Muscle layer of duodenum (tissue), 2 donors: ENCODE measurements at regions not wholly inside any gene's neighbourhood (a gene's known extent, or its start where the extent isn't known, plus 50 kb on each side); places are given as distances from the start of the nearest gene placed in this dataset.

Experiments
- H3K27ac ChIP-seq: one replicate; pipeline ENCODE4 v1.7.0; 2013; ENCODE audit warnings: mild to moderate bottlenecking, low read length
- H3K27me3 ChIP-seq: one replicate; pipeline ENCODE4 v1.7.0; 2013; ENCODE audit warnings: low read depth, mild to moderate bottlenecking, control low read depth, low read length
- H3K36me3 ChIP-seq, 2 donors: one replicate each; pipeline ENCODE4 v1.7.0; 2013; ENCODE audit warnings: low read length in 2 of 2, control low read depth in 1 of 2, mild to moderate bottlenecking in 1 of 2; ENCODE audit not compliant: insufficient read depth in 2 of 2, control insufficient read depth in 1 of 2
- H3K4me1 ChIP-seq, 2 donors: one replicate each; pipeline ENCODE4 v1.7.0; 2013; ENCODE audit warnings: low read length in 2 of 2, mild to moderate bottlenecking in 2 of 2, control low read depth in 1 of 2, moderate library complexity in 1 of 2; ENCODE audit not compliant: insufficient read depth in 2 of 2, control insufficient read depth in 1 of 2
- H3K4me3 ChIP-seq, 2 donors: one replicate each; pipeline ENCODE4 v1.7.0; 2013; ENCODE audit warnings: low read length in 2 of 2, low read depth in 1 of 2, mild to moderate bottlenecking in 1 of 2
- H3K9me3 ChIP-seq, 2 donors: one replicate each; pipeline ENCODE4 v1.7.0; 2013; ENCODE audit warnings: low read length in 2 of 2, control low read depth in 1 of 2, mild to moderate bottlenecking in 1 of 2; ENCODE audit not compliant: control insufficient read depth in 1 of 2
- donor health status: healthy.

- Histone ChIP-seq H3K27ac (no peak overlapping the region), H3K4me1 (no peaks in the 10 kb centered on the region), H3K27me3 (no peaks in the 10 kb centered on the region), H3K4me3 (no peak overlapping the region), H3K36me3 (no peaks in the 10 kb centered on the region), H3K9me3 (no peaks in the 10 kb centered on the region)
Measured at GRCh38 chr20:60144974-60145527, 186.8 kb downstream of the CDH26 start.

- Histone ChIP-seq H3K27me3 (no peaks in the 10 kb centered on the region), H3K9me3 (no peaks in the 10 kb centered on the region), H3K4me3 (no peak overlapping the region), H3K27ac (no peak overlapping the region), H3K4me1 (no peaks in the 10 kb centered on the region), H3K36me3 (no peaks in the 10 kb centered on the region)
Measured at GRCh38 chr20:60147004-60147403, 188.8 kb downstream of the CDH26 start.

GRCh38 chr20:60148885-60149284 lies 190.7 kb downstream of the CDH26 start:
- H3K4me3 ChIP-seq: no peak overlapping the region
- H3K27me3 ChIP-seq: no peaks in the 10 kb centered on the region
- no peaks in the 10 kb centered on the region for H3K9me3 ChIP-seq
- H3K36me3 ChIP-seq: no peaks in the 10 kb centered on the region
- no peaks in the 10 kb centered on the region for H3K4me1 ChIP-seq
- no peak overlapping the region for H3K27ac ChIP-seq

GRCh38 chr20:60152792-60153191 lies 194.6 kb downstream of the CDH26 start:
- Histone ChIP-seq H3K4me1 (no peaks in the 10 kb centered on the region), H3K27ac (no peak overlapping the region), H3K36me3 (no peaks in the 10 kb centered on the region), H3K4me3 (no peak overlapping the region), H3K9me3 (peaks cover 0 to 5% of the 10 kb centered on the region in 2 donors), H3K27me3 (no peaks in the 10 kb centered on the region)

- Histone ChIP-seq H3K27ac (no peak overlapping the region), H3K36me3 (no peaks in the 10 kb centered on the region), H3K4me1 (no peaks in the 10 kb centered on the region), H3K4me3 (no peak overlapping the region), H3K27me3 (no peaks in the 10 kb centered on the region), H3K9me3 (peaks cover 0 to 5% of the 10 kb centered on the region in 2 donors)
Measured at GRCh38 chr20:60160451-60161145, 202.4 kb downstream of the CDH26 start.

GRCh38 chr20:60167812-60168211 lies 209.6 kb downstream of the CDH26 start:
- Histone ChIP-seq H3K4me3 (no peak overlapping the region), H3K27ac (no peak overlapping the region), H3K9me3 (no peaks in the 10 kb centered on the region), H3K36me3 (no peaks in the 10 kb centered on the region), H3K4me1 (no peaks in the 10 kb centered on the region), H3K27me3 (no peaks in the 10 kb centered on the region)

- Histone ChIP-seq H3K9me3 (no peaks in the 10 kb centered on the region), H3K4me3 (no peak overlapping the region), H3K27ac (no peak overlapping the region), H3K4me1 (no peaks in the 10 kb centered on the region), H3K27me3 (no peaks in the 10 kb centered on the region), H3K36me3 (no peaks in the 10 kb centered on the region)
Measured at GRCh38 chr20:60168963-60169362, 210.7 kb downstream of the CDH26 start.

GRCh38 chr20:60170116-60170515 lies 211.9 kb downstream of the CDH26 start:
- Histone ChIP-seq H3K9me3 (peaks cover 0 to 2% of the 10 kb centered on the region in 2 donors), H3K27ac (no peak overlapping the region), H3K4me3 (no peak overlapping the region), H3K27me3 (no peaks in the 10 kb centered on the region), H3K36me3 (no peaks in the 10 kb centered on the region), H3K4me1 (no peaks in the 10 kb centered on the region)

- Histone ChIP-seq H3K4me1 (no peaks in the 10 kb centered on the region), H3K27me3 (no peaks in the 10 kb centered on the region), H3K27ac (no peak overlapping the region), H3K36me3 (no peaks in the 10 kb centered on the region), H3K4me3 (no peak overlapping the region), H3K9me3 (peaks cover 0 to 7% of the 10 kb centered on the region in 2 donors)
Measured at GRCh38 chr20:60171313-60171712, 213.1 kb downstream of the CDH26 start.

- no peak overlapping the region for H3K4me3 ChIP-seq
- H3K4me1 ChIP-seq: no peaks in the 10 kb centered on the region
- no peak overlapping the region for H3K27ac ChIP-seq
- H3K9me3 ChIP-seq: peaks cover 0 to 7% of the 10 kb centered on the region in 2 donors
- H3K36me3 ChIP-seq: no peaks in the 10 kb centered on the region
- H3K27me3 ChIP-seq: no peaks in the 10 kb centered on the region
Measured at GRCh38 chr20:60171738-60172137, 213.5 kb downstream of the CDH26 start.

- H3K4me3 ChIP-seq: no peak overlapping the region
- H3K9me3 ChIP-seq: peaks cover 0 to 7% of the 10 kb centered on the region in 2 donors
- no peaks in the 10 kb centered on the region for H3K4me1 ChIP-seq
- H3K36me3 ChIP-seq: no peaks in the 10 kb centered on the region
- no peak overlapping the region for H3K27ac ChIP-seq
- H3K27me3 ChIP-seq: no peaks in the 10 kb centered on the region
Measured at GRCh38 chr20:60172346-60172984, 214.2 kb downstream of the CDH26 start.
